Stomach (tissue), 4 donors: ENCODE measurements at regions not wholly inside any gene's neighbourhood (a gene's known extent, or its start where the extent isn't known, plus 50 kb on each side); places are given as distances from the start of the nearest gene placed in this dataset.

Source experiments
- CTCF ChIP-seq, 7 experiments: fragments of 450-650 bp in 4 of 7; fragments of 200-600 bp in 3 of 7; sonication (generic) in 3 of 7; IDR thresholded peaks; one replicate each; pipeline ENCODE4 v1.5.1; 2016 to 2019; ENCODE audit warnings: antibody characterized with exemption in 7 of 7, control low read depth in 2 of 7, mild to moderate bottlenecking in 1 of 7
- EP300 ChIP-seq: sonication (generic); formaldehyde crosslinking; IDR thresholded peaks from one replicate; pipeline ENCODE4 v1.6.1; 2017; ENCODE audit warnings: antibody characterized with exemption
- POLR2A ChIP-seq, 4 donors: fragments of 450-650 bp; IDR thresholded peaks; one replicate each; pipeline ENCODE4 v1.6.1; 2016; ENCODE audit warnings: antibody characterized with exemption in 4 of 4, control low read depth in 2 of 4, mild to moderate bottlenecking in 1 of 4, moderate library complexity in 1 of 4
- POLR2AphosphoS5 ChIP-seq, 3 donors: sonication (generic); formaldehyde crosslinking; IDR thresholded peaks; one replicate each; pipeline ENCODE4 v1.6.1; 2016; ENCODE audit warnings: antibody characterized with exemption in 3 of 3

DNA sequence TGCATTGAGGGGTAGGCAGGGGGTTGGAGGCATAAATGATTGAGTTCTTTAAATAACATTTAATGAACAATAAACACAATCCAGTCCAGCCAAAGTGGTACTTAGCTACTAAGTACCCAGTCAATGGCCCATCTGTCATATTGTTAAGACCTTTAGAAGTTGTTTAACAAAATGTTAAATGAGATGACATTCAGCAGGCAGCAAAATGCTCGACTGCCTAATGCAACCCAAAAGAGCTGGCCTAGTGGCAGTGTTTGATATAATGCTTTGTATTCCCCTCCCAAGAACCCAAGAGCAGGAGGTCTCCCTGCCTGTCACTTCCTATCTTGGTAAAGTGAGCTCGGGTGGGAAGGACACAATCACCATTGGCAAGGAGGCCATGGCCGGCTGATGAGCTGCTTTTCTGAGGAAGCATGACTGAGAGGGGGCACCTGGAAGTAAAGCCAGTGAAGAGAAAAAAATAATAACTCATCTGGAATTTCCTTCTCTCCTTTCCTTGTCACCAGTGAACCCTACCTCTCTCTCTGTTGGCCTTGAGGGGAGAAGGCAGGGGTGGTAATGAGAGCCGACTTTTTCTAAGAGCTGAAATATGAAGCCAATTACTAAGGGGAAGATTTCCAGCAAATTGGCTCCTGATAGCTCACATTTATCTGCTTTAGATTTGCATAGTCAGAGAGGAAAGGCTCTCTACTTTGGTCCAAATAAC is 140.6 kb downstream of the C1D start:
- TF ChIP-seq POLR2A (IDR thresholded peaks at IDR 0.05) (no peak), CTCF (IDR thresholded peaks at IDR 0.05) (no peak), POLR2AphosphoS5 (IDR thresholded peaks at IDR 0.05) (no peak), EP300 (no peak)
